Parathyroid adenoma (tissue), 2 donors: ENCODE measurements at regions not wholly inside any gene's neighbourhood (a gene's known extent, or its start where the extent isn't known, plus 50 kb on each side); places are given as distances from the start of the nearest gene placed in this dataset.
"Not testable (repeated sequence)": the region's sequence is repeated elsewhere in the genome, so short reads cannot be mapped to it uniquely, and the experiment has no call there.

Source experiments
- H2AFZ ChIP-seq: fragments of 300-600 bp; sonication (generic); one replicate; pipeline ENCODE4 v1.7.0; 2017; ENCODE audit warnings: antibody characterized with exemption, mild to moderate bottlenecking
- H3K27ac ChIP-seq: fragments of 300-600 bp; sonication (generic); one replicate; pipeline ENCODE4 v1.7.0; 2017
- H3K27me3 ChIP-seq: fragments of 300-600 bp; sonication (generic); one replicate; pipeline ENCODE4 v1.7.0; 2017; ENCODE audit warnings: low read length; ENCODE audit not compliant: control insufficient read depth, insufficient read depth
- H3K36me3 ChIP-seq: fragments of 300-600 bp; sonication (generic); one replicate; pipeline ENCODE4 v1.7.0; 2017; ENCODE audit warnings: low read length; ENCODE audit not compliant: control insufficient read depth, insufficient read depth
- H3K4me1 ChIP-seq: fragments of 300-600 bp; sonication (generic); one replicate; pipeline ENCODE4 v1.7.0; 2017; ENCODE audit warnings: control low read depth
- H3K4me2 ChIP-seq: fragments of 300-600 bp; sonication (generic); one replicate; pipeline ENCODE4 v1.7.0; 2017; ENCODE audit warnings: low read length
- H3K4me3 ChIP-seq: fragments of 300-600 bp; sonication (generic); one replicate; pipeline ENCODE4 v1.7.0; 2017; ENCODE audit warnings: low read depth, low read length
- H3K79me2 ChIP-seq: fragments of 300-600 bp; sonication (generic); one replicate; pipeline ENCODE4 v1.7.0; 2017; ENCODE audit warnings: control low read depth
- H3K9ac ChIP-seq: fragments of 300-600 bp; sonication (generic); one replicate; pipeline ENCODE4 v1.7.0; 2017; ENCODE audit warnings: mild to moderate bottlenecking
- H3K9me3 ChIP-seq: fragments of 300-600 bp; sonication (generic); one replicate; pipeline ENCODE4 v1.7.0; 2017; ENCODE audit warnings: low read length; ENCODE audit not compliant: control insufficient read depth
- TF ChIP-seq, protein P1 (sequence below): fragments of 300-600 bp; sonication (generic); IDR thresholded peaks from one replicate; pipeline ENCODE4 v1.7.0; 2017; ENCODE audit warnings: antibody characterized with exemption, mild to moderate bottlenecking
- donor health status: primary hyperparathyroidism.

DNA sequence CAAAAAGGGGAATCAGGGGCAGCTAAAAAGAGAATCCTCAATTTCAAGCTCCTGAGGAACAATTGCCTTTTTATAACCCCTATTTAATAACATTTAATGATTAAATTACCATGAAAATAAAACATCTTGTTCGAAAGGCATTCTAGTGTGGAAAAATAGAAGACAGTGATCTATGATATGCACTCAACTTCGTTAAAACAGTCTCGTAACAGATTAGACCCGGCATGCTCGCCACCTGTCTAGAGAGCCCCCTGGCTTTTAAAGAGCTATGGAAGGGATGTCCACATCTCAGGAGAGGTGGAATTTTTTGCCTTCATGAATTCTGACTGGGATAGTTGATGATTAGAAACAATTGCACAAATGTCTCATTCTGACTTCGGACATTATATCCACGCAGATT lies 153.7 kb upstream of the MDFIC2 start:
- Histone ChIP-seq H3K4me2 (no peak overlapping the region), H3K27ac (no peak overlapping the region), H3K27me3 (no peaks in the 10 kb centered on the region), H2AFZ (no peak overlapping the region), H3K4me3 (no peak overlapping the region), H3K4me1 (no peaks in the 10 kb centered on the region), H3K9ac (no peak overlapping the region), H3K9me3 (no peaks in the 10 kb centered on the region), H3K36me3 (no peaks in the 10 kb centered on the region), H3K79me2 (no peaks in the 10 kb centered on the region)
- TF ChIP-seq, protein P1, sequence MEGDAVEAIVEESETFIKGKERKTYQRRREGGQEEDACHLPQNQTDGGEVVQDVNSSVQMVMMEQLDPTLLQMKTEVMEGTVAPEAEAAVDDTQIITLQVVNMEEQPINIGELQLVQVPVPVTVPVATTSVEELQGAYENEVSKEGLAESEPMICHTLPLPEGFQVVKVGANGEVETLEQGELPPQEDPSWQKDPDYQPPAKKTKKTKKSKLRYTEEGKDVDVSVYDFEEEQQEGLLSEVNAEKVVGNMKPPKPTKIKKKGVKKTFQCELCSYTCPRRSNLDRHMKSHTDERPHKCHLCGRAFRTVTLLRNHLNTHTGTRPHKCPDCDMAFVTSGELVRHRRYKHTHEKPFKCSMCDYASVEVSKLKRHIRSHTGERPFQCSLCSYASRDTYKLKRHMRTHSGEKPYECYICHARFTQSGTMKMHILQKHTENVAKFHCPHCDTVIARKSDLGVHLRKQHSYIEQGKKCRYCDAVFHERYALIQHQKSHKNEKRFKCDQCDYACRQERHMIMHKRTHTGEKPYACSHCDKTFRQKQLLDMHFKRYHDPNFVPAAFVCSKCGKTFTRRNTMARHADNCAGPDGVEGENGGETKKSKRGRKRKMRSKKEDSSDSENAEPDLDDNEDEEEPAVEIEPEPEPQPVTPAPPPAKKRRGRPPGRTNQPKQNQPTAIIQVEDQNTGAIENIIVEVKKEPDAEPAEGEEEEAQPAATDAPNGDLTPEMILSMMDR: no peak

DNA sequence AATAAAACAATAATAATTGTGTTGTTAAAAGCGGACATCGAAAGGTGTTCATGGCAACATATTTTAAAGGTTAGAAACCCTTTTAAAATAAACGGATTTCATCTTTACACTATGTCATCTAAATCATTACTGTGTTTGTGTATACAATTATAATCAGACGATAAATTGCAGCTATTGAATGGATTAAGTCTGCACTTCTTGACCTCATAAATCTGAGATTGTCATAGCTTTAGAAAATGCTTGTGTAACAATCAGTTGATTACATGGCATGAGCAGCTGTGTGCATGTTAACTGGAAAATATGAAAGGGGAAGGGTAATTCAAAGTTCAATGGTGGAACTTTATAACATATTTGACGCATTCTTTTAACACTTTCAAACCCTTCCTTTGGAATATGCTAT lies 152.4 kb upstream of the MDFIC2 start:
- Histone ChIP-seq H3K4me1 (no peaks in the 10 kb centered on the region), H3K4me2 (no peak overlapping the region), H3K27ac (no peak overlapping the region), H2AFZ (no peak overlapping the region), H3K4me3 (no peak overlapping the region), H3K9ac (no peak overlapping the region), H3K36me3 (no peaks in the 10 kb centered on the region), H3K9me3 (no peaks in the 10 kb centered on the region), H3K79me2 (no peaks in the 10 kb centered on the region), H3K27me3 (no peaks in the 10 kb centered on the region)
- TF ChIP-seq, protein P1: no peak

DNA sequence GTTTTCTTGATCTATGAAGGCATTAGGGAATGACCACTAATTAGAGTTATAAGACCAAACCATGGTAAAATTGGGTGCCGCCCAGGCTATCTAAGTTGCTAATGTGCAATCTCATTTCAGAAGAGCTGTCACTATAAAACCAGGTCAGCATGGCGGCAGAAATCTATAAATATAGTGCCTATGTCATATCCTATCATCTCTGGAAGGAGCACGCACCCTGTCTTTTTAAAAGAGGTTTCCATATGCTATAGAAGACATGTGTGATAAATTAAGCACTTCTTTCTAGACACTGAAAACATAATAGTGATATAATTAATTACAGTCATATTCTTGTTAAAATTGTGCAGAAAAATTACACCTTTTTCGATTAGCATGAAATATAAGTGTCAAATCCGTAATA lies 152.0 kb upstream of the MDFIC2 start:
- Histone ChIP-seq H3K9me3 (no peaks in the 10 kb centered on the region), H3K4me1 (no peaks in the 10 kb centered on the region), H2AFZ (no peak overlapping the region), H3K27me3 (no peaks in the 10 kb centered on the region), H3K4me3 (no peak overlapping the region), H3K27ac (no peak overlapping the region), H3K4me2 (no peak overlapping the region), H3K79me2 (no peaks in the 10 kb centered on the region), H3K36me3 (no peaks in the 10 kb centered on the region), H3K9ac (no peak overlapping the region)
- TF ChIP-seq, protein P1: no peak

- not testable (repeated sequence) for H3K79me2 ChIP-seq, H3K27ac ChIP-seq, H3K4me3 ChIP-seq, H3K9me3 ChIP-seq, H3K27me3 ChIP-seq, H3K9ac ChIP-seq, H3K36me3 ChIP-seq, H2AFZ ChIP-seq, H3K4me1 ChIP-seq, H3K4me2 ChIP-seq
Observed at GRCh38 chr3:70450220-70450619, 137.8 kb upstream of the MDFIC2 start.

DNA sequence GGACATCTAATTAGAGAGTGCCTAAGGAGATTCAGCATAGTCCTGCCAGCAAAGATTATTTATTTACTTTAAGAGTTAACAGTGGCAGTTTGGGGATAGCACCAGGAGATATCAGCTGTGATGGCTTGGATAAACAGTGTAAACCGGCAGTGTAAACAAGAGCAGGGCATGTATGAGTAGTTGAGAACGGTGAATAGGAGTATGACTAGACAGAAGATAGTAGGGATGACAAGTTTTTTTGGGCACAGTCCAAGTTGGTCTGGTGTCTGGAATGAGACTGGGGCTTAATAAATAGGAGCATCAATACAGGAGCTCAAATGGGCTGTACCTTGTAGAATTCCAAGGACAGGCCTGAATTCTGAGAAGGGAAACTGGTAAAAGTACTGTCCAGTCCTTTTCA lies 123.0 kb upstream of the MDFIC2 start:
- not testable (repeated sequence) for H3K36me3 ChIP-seq, H3K27me3 ChIP-seq, H3K4me3 ChIP-seq, H2AFZ ChIP-seq, H3K4me2 ChIP-seq, H3K9ac ChIP-seq, H3K27ac ChIP-seq, H3K79me2 ChIP-seq, H3K9me3 ChIP-seq, H3K4me1 ChIP-seq

- Histone ChIP-seq H3K27ac (no peak overlapping the region), H3K36me3 (no peaks in the 10 kb centered on the region), H3K4me3 (no peak overlapping the region), H3K9me3 (no peaks in the 10 kb centered on the region), H2AFZ (no peak overlapping the region), H3K27me3 (no peaks in the 10 kb centered on the region), H3K4me2 (no peak overlapping the region), H3K4me1 (no peaks in the 10 kb centered on the region), H3K9ac (no peak overlapping the region), H3K79me2 (no peaks in the 10 kb centered on the region)
- TF ChIP-seq, protein P1: no peak
Observed at GRCh38 chr3:70433091-70433490, 120.7 kb upstream of the MDFIC2 start.
